Activated T-cell treated with anti-CD3 and anti-CD28 coated beads, Interleukin-2, amount 50 U/mL, for 72 hours (primary cell): ENCODE measurements at regions not wholly inside any gene's neighbourhood (a gene's known extent, or its start where the extent isn't known, plus 50 kb on each side); places are given as distances from the start of the nearest gene placed in this dataset.
A peak's percentile ranks its signal among the peaks of the same experiment; 100 is the strongest.

ENCODE experiments used
- ATAC-seq, 2 donors: fragments of 150-1000 bp; cut with Tn5 transposase; replicated peaks in 1 of 2; 2 replicates each; pipeline ENCODE4 v1.10.0; 2021; ENCODE audit warnings: moderate library complexity in 2 of 2, mild to moderate bottlenecking in 1 of 2
- DNase-seq, 2 donors: peaks; one replicate each; pipeline ENCODE4 v3.0.0; 2021 to 2022; ENCODE audit warnings: mixed read lengths in 1 of 2
- H3K27ac Mint-ChIP-seq: one replicate; pipeline ENCODE4 v1.8.0; 2022; ENCODE audit warnings: mild to moderate bottlenecking, moderate library complexity, mixed read lengths
- H3K27me3 Mint-ChIP-seq: one replicate; pipeline ENCODE4 v1.8.0; 2022; ENCODE audit warnings: low read depth, mixed read lengths
- H3K36me3 Mint-ChIP-seq, 2 donors: one replicate each; pipeline ENCODE4 v1.8.0; 2022; ENCODE audit warnings: mixed read lengths in 2 of 2, mild to moderate bottlenecking in 1 of 2; ENCODE audit not compliant: insufficient read depth in 2 of 2
- H3K4me1 Mint-ChIP-seq: one replicate; pipeline ENCODE4 v1.8.0; 2022; ENCODE audit warnings: low read depth, mixed read lengths
- H3K4me3 Mint-ChIP-seq, 2 donors: one replicate each; pipeline ENCODE4 v1.8.0; 2022; ENCODE audit warnings: mild to moderate bottlenecking in 2 of 2, mixed read lengths in 2 of 2, moderate library complexity in 2 of 2
- H3K9me3 Mint-ChIP-seq, 2 donors: one replicate each; pipeline ENCODE4 v1.8.0; 2022; ENCODE audit warnings: mixed read lengths in 2 of 2

DNA sequence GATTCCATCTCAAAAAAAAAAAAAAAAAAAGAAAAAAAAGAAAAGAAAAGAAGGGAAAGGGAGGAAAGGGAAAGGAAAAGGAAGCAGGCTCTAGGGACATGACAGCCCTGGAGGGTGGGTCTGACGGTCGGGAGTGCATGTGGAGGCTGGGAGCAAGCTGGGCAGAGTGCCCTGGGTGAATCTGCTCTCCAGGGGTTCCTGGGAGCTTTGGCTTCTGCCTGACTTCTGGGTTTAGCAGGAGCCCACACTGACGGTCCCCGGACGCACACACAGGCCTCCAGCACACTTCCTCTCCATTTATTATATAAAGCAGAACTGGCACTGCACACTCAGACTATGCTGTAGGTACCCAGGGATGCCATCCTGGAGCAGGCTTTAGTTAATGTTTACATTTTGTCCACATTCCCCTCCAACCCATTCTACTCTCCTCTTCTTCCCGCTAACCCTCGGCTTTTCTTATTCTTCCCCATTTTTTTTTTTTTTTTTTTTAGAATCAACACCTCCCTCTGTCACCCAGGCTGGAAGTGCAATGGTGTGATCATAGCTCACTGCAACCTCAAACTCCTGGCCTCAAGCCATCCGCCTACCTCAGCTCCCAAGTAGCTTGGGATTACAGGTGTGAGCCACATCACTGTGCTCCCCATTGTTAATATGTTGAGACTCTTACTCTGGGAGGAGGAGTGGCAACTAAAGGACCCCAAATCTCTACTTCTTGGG, 151.1 kb upstream of the SLC1A4 start:
- H3K4me3 Mint-ChIP-seq = no peak overlapping the region
- ATAC-seq = no peak
- H3K27me3 Mint-ChIP-seq = peaks cover 17% of the 10 kb centered on the region
- no peaks in the 10 kb centered on the region for H3K9me3 Mint-ChIP-seq
- no peaks in the 10 kb centered on the region for H3K36me3 Mint-ChIP-seq
- DNase-seq = no peak
- H3K4me1 Mint-ChIP-seq = peaks cover 18% of the 10 kb centered on the region
- no peak overlapping the region for H3K27ac Mint-ChIP-seq

DNA sequence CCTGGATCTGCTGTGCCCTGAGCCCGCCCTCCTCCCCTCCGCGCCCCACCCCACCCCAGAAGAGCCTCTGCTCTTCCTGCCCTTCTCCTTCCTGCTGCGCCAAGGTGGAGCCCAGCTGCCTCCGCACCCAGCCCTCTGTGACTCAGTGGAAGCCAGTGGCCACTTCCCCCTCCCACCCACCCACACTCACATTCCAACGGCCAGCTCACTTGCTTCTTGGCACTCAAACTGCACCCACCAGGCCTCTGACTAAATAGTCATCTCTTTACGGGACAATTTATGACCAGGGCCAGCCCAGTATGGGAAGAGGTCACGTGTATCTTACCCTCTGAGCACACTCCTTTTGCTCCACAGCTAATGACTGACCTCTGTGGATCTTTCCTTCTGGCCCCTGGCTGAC, 150.4 kb upstream of the SLC1A4 start:
- peak in 1 of 2 donors; percentile 28 for ATAC-seq

DNA sequence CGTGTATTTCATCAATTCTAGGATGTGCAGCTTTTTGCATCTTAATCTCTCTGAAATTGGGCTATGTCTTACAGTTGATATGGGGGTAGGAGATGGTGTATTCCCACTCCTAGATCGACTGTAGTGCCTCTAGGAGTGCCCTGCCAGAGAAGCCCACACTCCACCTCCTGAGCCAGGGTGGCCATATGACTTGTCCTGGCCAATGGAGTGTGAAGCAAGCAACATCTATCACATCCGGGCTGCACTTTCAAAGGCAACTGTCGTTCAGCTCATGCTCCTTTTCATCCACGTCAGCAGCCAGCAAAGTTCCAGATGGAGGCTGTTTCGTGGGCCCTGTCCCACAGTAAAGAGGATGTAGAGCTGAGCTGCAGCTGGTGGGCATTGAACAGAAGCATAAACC, 149.4 kb upstream of the SLC1A4 start:
- H3K4me1 Mint-ChIP-seq = peaks cover 18% of the 10 kb centered on the region
- H3K27me3 Mint-ChIP-seq = peaks cover 7% of the 10 kb centered on the region
- H3K4me3 Mint-ChIP-seq = no peak overlapping the region
- DNase-seq = no peak
- peak; percentile 49 to 60 for ATAC-seq
- no peaks in the 10 kb centered on the region for H3K36me3 Mint-ChIP-seq
- no peak overlapping the region for H3K27ac Mint-ChIP-seq
- no peaks in the 10 kb centered on the region for H3K9me3 Mint-ChIP-seq

More for the DNA sequence above, 150.4 kb upstream of the SLC1A4 start:
- H3K4me1 Mint-ChIP-seq = peaks cover 18% of the 10 kb centered on the region
- DNase-seq = no peak
- H3K9me3 Mint-ChIP-seq = no peaks in the 10 kb centered on the region
- H3K27ac Mint-ChIP-seq = no peak overlapping the region
- H3K36me3 Mint-ChIP-seq = no peaks in the 10 kb centered on the region
- peaks cover 10% of the 10 kb centered on the region for H3K27me3 Mint-ChIP-seq
- H3K4me3 Mint-ChIP-seq = no peak overlapping the region

DNA sequence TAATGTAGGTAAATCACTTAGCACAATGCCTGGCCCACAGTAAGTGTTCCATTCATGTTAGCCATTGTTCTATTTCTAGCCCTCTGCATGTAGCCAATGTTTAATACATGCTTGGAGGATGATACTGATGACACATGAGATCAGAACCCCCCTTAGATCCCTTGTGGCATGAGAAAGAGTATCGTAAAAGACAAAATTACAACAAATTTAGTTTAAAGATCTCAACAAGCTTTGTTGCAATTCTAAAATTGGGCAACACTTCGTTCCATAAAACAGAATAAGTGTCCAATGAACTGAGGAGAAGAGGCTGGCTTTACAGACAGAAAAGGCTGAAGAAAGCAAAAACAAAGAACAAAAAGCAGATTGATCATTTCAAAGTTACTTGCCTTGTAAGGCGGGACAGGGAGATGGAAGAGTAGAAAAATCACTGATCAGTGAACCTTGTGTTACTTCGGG, 148.7 kb upstream of the SLC1A4 start:
- DNase-seq (no peak), ATAC-seq (no peak)
- H3K4me3 Mint-ChIP-seq = no peak overlapping the region
- peaks cover 18% of the 10 kb centered on the region for H3K4me1 Mint-ChIP-seq
- no peak overlapping the region for H3K27ac Mint-ChIP-seq
- no peaks in the 10 kb centered on the region for H3K9me3 Mint-ChIP-seq
- H3K27me3 Mint-ChIP-seq = peaks cover 7% of the 10 kb centered on the region
- no peaks in the 10 kb centered on the region for H3K36me3 Mint-ChIP-seq

DNA sequence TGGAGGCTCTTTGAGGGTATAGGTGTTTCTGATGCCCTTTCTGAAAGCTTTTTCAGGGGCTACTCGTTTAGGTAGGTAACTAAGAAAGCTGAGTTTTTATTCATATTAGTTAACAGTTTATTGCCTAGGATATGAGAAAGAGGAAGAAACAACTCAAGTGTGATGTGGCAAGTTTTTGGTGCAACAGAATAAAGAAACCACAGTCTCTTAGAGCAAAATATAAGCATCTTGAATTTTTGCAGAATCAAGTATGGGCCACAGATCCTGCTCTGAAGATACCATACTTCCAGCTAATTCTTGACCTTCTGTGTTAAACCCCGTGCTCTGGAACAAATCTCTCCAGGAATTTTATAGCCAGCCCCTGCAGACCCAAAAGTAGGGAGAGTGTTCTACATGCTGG, 147.7 kb upstream of the SLC1A4 start:
- Mint-ChIP-seq H3K9me3 (no peaks in the 10 kb centered on the region), H3K36me3 (no peaks in the 10 kb centered on the region), H3K4me3 (no peak overlapping the region), H3K27me3 (no peaks in the 10 kb centered on the region), H3K27ac (no peak overlapping the region), H3K4me1 (peaks cover 18% of the 10 kb centered on the region)
- ATAC-seq = no peak
- DNase-seq = no peak

- no peaks in the 10 kb centered on the region for H3K9me3 Mint-ChIP-seq
- ATAC-seq = no peak
- no peaks in the 10 kb centered on the region for H3K27me3 Mint-ChIP-seq
- no peak for DNase-seq
- no peak overlapping the region for H3K27ac Mint-ChIP-seq
- H3K4me1 Mint-ChIP-seq = peaks cover 14% of the 10 kb centered on the region
- no peaks in the 10 kb centered on the region for H3K36me3 Mint-ChIP-seq
- no peak overlapping the region for H3K4me3 Mint-ChIP-seq
Observed at GRCh38 chr2:64842030-64842429, 147.2 kb upstream of the SLC1A4 start.

DNA sequence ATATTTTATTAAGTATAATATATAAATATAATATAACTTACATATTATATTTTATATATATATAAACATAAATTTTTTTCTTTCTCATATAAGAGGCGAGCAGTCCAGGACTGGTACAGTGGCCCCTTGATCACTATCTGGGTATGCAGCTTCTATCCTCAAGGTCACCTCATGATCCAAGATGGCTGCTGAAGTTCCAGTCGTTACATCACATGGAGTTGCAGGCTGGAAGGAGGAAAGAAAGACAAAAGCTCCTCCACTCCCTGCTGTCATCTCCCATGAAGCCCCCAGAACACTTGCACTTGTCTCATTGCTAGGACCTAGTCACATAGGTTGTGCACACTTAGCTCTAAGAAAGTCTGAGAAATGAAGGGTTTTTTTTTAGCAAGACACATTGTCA, 145.1 kb upstream of the SLC1A4 start:
- Mint-ChIP-seq H3K9me3 (no peaks in the 10 kb centered on the region), H3K27me3 (no peaks in the 10 kb centered on the region), H3K36me3 (no peaks in the 10 kb centered on the region), H3K27ac (no peak overlapping the region), H3K4me1 (peaks cover 11% of the 10 kb centered on the region), H3K4me3 (no peak overlapping the region)
- DNase-seq (no peak), ATAC-seq (no peak)

DNA sequence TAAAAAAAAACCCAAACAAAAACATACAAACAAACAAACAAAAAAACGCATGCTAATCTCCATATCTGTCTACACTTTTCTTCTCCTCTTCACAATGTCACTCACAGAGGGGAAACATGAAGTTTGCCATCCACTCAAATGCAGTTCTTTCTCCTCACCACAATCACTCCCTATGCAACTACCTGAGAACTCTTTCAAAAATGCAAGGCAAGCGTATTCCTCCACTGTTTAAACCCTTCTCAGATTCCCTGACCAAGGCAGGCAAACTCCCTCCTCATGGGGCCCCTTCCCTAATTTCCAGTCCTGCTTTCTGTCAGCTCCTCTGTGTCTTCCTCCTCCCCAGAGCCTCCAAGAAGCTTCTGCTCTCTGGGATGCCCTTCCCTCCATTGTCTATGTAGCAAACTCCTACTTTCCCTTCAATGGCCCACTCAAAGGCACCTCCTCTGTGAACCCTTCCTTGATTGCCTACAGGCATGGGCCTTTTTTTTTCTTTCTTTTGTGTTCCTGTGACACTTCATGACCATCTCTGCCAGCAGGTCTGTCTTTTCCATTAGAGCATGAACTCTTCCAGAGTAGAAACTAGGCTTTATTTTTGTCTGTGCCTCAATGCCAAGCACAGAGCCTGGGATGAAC, 143.8 kb upstream of the SLC1A4 start:
- Mint-ChIP-seq H3K36me3 (no peaks in the 10 kb centered on the region), H3K27me3 (no peaks in the 10 kb centered on the region), H3K4me3 (no peak overlapping the region), H3K27ac (no peak overlapping the region), H3K4me1 (peaks cover 2% of the 10 kb centered on the region), H3K9me3 (no peaks in the 10 kb centered on the region)
- ATAC-seq = no peak
- DNase-seq = no peak

GRCh38 chr2:64846177-64846576, 143.0 kb upstream of the SLC1A4 start:
- Mint-ChIP-seq H3K4me1 (no peaks in the 10 kb centered on the region), H3K9me3 (no peaks in the 10 kb centered on the region), H3K27me3 (no peaks in the 10 kb centered on the region), H3K4me3 (no peak overlapping the region), H3K27ac (no peak overlapping the region), H3K36me3 (no peaks in the 10 kb centered on the region)
- DNase-seq (no peak), ATAC-seq (no peak)

DNA sequence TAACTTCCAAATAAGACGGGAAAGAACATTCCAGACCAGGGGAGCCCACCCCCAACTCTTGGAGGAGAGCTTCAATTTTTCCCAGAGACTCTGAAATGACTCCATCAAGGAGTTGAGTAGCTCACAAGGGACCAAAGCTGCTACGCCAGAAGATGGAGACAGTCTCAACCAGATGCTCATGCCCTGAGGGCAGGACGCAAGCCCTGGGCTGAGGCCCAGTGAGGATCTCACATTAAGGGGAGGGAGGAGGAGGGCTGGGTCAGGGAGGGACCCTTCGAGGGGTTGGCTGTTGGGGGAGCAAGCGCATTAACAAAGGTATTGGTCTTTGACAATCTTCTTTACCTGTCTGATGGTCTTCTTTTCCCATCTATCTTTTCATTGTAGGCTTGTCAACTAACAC, 141.3 kb upstream of the SLC1A4 start:
- Mint-ChIP-seq H3K27me3 (no peaks in the 10 kb centered on the region), H3K4me1 (no peaks in the 10 kb centered on the region), H3K36me3 (no peaks in the 10 kb centered on the region), H3K27ac (no peak overlapping the region), H3K9me3 (no peaks in the 10 kb centered on the region), H3K4me3 (no peak overlapping the region)
- ATAC-seq (no peak), DNase-seq (no peak)

GRCh38 chr2:64848363-64848762, 140.8 kb upstream of the SLC1A4 start:
- ATAC-seq (no peak), DNase-seq (no peak)
- no peaks in the 10 kb centered on the region for H3K36me3 Mint-ChIP-seq
- H3K4me1 Mint-ChIP-seq = no peaks in the 10 kb centered on the region
- H3K27ac Mint-ChIP-seq = no peak overlapping the region
- no peak overlapping the region for H3K4me3 Mint-ChIP-seq
- no peaks in the 10 kb centered on the region for H3K27me3 Mint-ChIP-seq
- H3K9me3 Mint-ChIP-seq = no peaks in the 10 kb centered on the region

- H3K27me3 Mint-ChIP-seq = no peaks in the 10 kb centered on the region
- H3K4me3 Mint-ChIP-seq = no peak overlapping the region
- DNase-seq = no peak
- no peaks in the 10 kb centered on the region for H3K4me1 Mint-ChIP-seq
- H3K36me3 Mint-ChIP-seq = no peaks in the 10 kb centered on the region
- ATAC-seq = no peak
- no peaks in the 10 kb centered on the region for H3K9me3 Mint-ChIP-seq
- H3K27ac Mint-ChIP-seq = no peak overlapping the region
Observed at GRCh38 chr2:64848945-64849344, 140.3 kb upstream of the SLC1A4 start.

DNA sequence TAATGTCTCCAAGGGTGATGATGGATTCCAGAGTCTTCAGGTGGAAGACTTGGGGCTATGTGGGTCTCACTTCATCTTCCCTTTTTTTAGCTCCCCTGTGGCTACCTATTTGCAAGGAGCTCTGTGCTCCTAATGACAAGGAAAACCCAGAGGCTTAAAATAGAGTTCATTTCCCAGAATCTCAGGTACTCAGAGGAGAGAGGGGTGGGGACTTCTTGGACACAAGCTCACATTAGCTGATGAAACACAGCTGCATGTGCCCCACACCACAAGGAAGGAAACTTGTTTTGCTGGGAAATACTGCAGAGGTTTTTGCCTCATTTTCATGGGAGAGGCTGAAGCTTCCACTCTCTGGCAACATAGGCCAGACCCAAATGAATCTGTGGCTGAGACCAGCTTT, 138.6 kb upstream of the SLC1A4 start:
- Mint-ChIP-seq H3K27ac (no peak overlapping the region), H3K9me3 (no peaks in the 10 kb centered on the region), H3K36me3 (no peaks in the 10 kb centered on the region), H3K27me3 (no peaks in the 10 kb centered on the region), H3K4me3 (no peak overlapping the region), H3K4me1 (peaks cover 7% of the 10 kb centered on the region)
- ATAC-seq (no peak), DNase-seq (no peak)

DNA sequence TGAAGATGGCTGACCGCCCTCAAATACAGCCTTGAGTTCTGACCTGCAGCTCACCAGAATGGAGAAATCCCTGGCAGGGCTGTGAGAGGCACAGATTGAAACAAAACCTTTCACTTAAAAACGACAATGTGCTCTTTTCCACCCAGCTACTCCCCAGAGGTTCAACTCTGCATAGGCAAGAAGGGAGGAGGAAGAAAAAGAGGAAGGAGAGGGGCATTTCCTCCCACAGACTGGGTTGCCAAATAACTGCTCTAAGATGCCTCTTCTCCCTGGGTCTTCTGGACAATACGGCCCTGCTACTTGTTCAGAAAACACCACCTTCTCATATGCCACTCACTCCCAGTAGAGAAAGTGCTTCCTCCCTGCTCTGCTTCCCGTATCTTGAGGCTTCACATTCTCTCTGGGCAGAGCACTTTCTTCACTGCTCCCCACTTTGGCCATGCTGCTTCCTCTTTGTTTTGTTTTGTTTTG, 136.4 kb upstream of the SLC1A4 start:
- Mint-ChIP-seq H3K4me1 (peaks cover 7% of the 10 kb centered on the region), H3K36me3 (no peaks in the 10 kb centered on the region), H3K27me3 (peaks cover 3% of the 10 kb centered on the region), H3K27ac (no peak overlapping the region), H3K9me3 (no peaks in the 10 kb centered on the region), H3K4me3 (no peak overlapping the region)
- DNase-seq (no peak), ATAC-seq (no peak)
